B cell (primary cell): ENCODE measurements at regions not wholly inside any gene's neighbourhood (a gene's known extent, or its start where the extent isn't known, plus 50 kb on each side); places are given as distances from the start of the nearest gene placed in this dataset.

Experiments used
- EZH2 ChIP-seq: IDR thresholded peaks from 2 replicates; pipeline ENCODE4 v1.6.1; 2012; ENCODE audit warnings: borderline replicate concordance, low read depth, mild to moderate bottlenecking, moderate library complexity, low read length; ENCODE audit not compliant: insufficient read depth, poor library complexity, severe bottlenecking
- TF ChIP-seq, protein P1 (sequence below): fragments of 200-600 bp; IDR thresholded peaks from one replicate; pipeline ENCODE4 v1.8.0; 2022; ENCODE audit warnings: antibody characterized with exemption, mild to moderate bottlenecking

DNA sequence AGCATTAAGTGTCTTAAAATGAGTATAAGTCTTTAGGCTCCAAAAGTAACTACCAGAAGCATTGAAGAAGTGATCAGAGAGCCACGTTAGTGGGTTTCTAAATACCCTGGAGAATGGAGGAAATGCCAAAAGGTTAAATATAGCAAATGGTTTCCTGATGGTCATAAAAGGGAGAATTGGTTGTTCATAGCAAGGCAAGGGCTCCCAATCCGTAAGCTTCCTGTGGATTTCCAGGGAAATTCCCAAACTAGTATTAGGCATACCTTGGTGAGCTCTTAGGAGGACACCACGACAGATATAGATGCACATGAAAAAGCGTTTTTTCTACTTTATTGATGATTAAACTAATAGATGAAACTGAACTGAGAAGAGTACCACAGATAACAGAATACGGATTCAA, 410.9 kb downstream of the FOXO1 start:
- TF ChIP-seq, protein P1, sequence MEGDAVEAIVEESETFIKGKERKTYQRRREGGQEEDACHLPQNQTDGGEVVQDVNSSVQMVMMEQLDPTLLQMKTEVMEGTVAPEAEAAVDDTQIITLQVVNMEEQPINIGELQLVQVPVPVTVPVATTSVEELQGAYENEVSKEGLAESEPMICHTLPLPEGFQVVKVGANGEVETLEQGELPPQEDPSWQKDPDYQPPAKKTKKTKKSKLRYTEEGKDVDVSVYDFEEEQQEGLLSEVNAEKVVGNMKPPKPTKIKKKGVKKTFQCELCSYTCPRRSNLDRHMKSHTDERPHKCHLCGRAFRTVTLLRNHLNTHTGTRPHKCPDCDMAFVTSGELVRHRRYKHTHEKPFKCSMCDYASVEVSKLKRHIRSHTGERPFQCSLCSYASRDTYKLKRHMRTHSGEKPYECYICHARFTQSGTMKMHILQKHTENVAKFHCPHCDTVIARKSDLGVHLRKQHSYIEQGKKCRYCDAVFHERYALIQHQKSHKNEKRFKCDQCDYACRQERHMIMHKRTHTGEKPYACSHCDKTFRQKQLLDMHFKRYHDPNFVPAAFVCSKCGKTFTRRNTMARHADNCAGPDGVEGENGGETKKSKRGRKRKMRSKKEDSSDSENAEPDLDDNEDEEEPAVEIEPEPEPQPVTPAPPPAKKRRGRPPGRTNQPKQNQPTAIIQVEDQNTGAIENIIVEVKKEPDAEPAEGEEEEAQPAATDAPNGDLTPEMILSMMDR, result no peak
- no peak for TF ChIP-seq EZH2
